Esophagus muscularis mucosa (tissue), 4 donors: ENCODE measurements at regions not wholly inside any gene's neighbourhood (a gene's known extent, or its start where the extent isn't known, plus 50 kb on each side); places are given as distances from the start of the nearest gene placed in this dataset.

Experiments
- DNase-seq: peaks from one replicate; pipeline ENCODE4 v3.0.0-alpha.2; 2017; ENCODE audit errors: extremely low spot score
- H3K27ac ChIP-seq, 4 donors: fragments of 200-600 bp; sonication (generic); replicated peaks in 1 of 4; 1 replicate in 3 of 4; 2 replicates in 1 of 4; pipeline ENCODE4 v1.5.1; 2016 to 2019; ENCODE audit warnings: mild to moderate bottlenecking in 1 of 4
- H3K27me3 ChIP-seq, 4 donors: fragments of 200-600 bp; sonication (generic); one replicate each; pipeline versions ENCODE4 v1.5.1 to v1.6.0; 2016 to 2019
- H3K36me3 ChIP-seq, 4 donors: fragments of 200-600 bp; sonication (generic); one replicate each; pipeline ENCODE4 v1.5.1; 2016 to 2019
- H3K4me1 ChIP-seq, 4 donors: fragments of 200-600 bp; sonication (generic); one replicate each; pipeline ENCODE4 v1.5.1; 2016 to 2019
- H3K4me3 ChIP-seq, 4 donors: fragments of 200-600 bp; sonication (generic); 1 replicate in 2 of 4; 2 replicates in 2 of 4; pipeline ENCODE4 v1.5.1; 2016 to 2019; ENCODE audit warnings: mild to moderate bottlenecking in 4 of 4, moderate library complexity in 1 of 4
- H3K9me3 ChIP-seq, 4 donors: fragments of 200-600 bp; sonication (generic); 1 replicate in 3 of 4; 2 replicates in 1 of 4; pipeline ENCODE4 v1.5.1; 2016 to 2019
- CTCF ChIP-seq, 3 experiments: fragments of 200-600 bp in 2 of 3; fragments of 450-650 bp in 1 of 3; sonication (generic) in 2 of 3; IDR thresholded peaks; one replicate each; pipeline ENCODE4 v1.5.1; 2017 to 2019; ENCODE audit warnings: antibody characterized with exemption in 3 of 3, mild to moderate bottlenecking in 2 of 3, moderate library complexity in 1 of 3
- EP300 ChIP-seq: sonication (generic); formaldehyde crosslinking; IDR thresholded peaks from one replicate; pipeline ENCODE4 v1.6.1; 2017; ENCODE audit warnings: antibody characterized with exemption
- POLR2A ChIP-seq: fragments of 450-650 bp; IDR thresholded peaks from one replicate; pipeline ENCODE4 v1.6.1; 2017; ENCODE audit warnings: antibody characterized with exemption, moderate library complexity, mild to moderate bottlenecking, low read depth
- POLR2AphosphoS5 ChIP-seq, 2 donors: sonication (generic); formaldehyde crosslinking; IDR thresholded peaks; one replicate each; pipeline ENCODE4 v1.6.1; 2017; ENCODE audit warnings: antibody characterized with exemption in 2 of 2
- whole genome bisulfite sequencing: methylation state at CpG from one replicate; pipeline ENCODE4 v1.1.5; 2018; 5-methylcytosine and 5-hydroxymethylcytosine counted together
- intact Hi-C: fragments of 100-400 bp; cut with DNase I; formaldehyde crosslinking; loops from one replicate; pipeline ENCODE4 v1.15.1; 2023

GRCh38 chr1:65704318-65704717 lies 88.4 kb upstream of the PDE4B start:
- H3K27ac ChIP-seq, result no peak overlapping the region
- no peaks in the 10 kb centered on the region for H3K4me1 ChIP-seq
- no peaks in the 10 kb centered on the region for H3K27me3 ChIP-seq
- intact Hi-C loops, result no loop called here
- TF ChIP-seq POLR2AphosphoS5 (IDR thresholded peaks at IDR 0.05), result no peak
- no peak for TF ChIP-seq POLR2A
- TF ChIP-seq CTCF (IDR thresholded peaks at IDR 0.05), result no peak
- TF ChIP-seq EP300, result no peak
- no peak for DNase-seq
- 83% methylated on average over 2 of the region's 2 CpGs for WGBS
- H3K4me3 ChIP-seq, result no peak overlapping the region
- no peaks in the 10 kb centered on the region for H3K36me3 ChIP-seq
- H3K9me3 ChIP-seq, result no peaks in the 10 kb centered on the region

- 90% methylated on average over 2 of the region's 3 CpGs for WGBS
- Histone ChIP-seq H3K27ac (no peak overlapping the region), H3K36me3 (no peaks in the 10 kb centered on the region), H3K9me3 (no peaks in the 10 kb centered on the region), H3K27me3 (no peaks in the 10 kb centered on the region), H3K4me1 (no peaks in the 10 kb centered on the region), H3K4me3 (no peak overlapping the region)
- TF ChIP-seq CTCF (IDR thresholded peaks at IDR 0.05), result no peak
- TF ChIP-seq EP300, result no peak
- TF ChIP-seq POLR2A, result no peak
- no peak for TF ChIP-seq POLR2AphosphoS5 (IDR thresholded peaks at IDR 0.05)
- no peak for DNase-seq
- intact Hi-C loops, result no loop called here
These were observed 74.8 kb upstream of the PDE4B start for GRCh38 chr1:65717815-65718454.

- no peaks in the 10 kb centered on the region for H3K9me3 ChIP-seq
- no peak overlapping the region for H3K4me3 ChIP-seq
- intact Hi-C loops, result no loop called here
- no peaks in the 10 kb centered on the region for H3K27me3 ChIP-seq
- H3K36me3 ChIP-seq, result no peaks in the 10 kb centered on the region
- no peaks in the 10 kb centered on the region for H3K4me1 ChIP-seq
- DNase-seq, result no peak
- no peak overlapping the region for H3K27ac ChIP-seq
- TF ChIP-seq CTCF (IDR thresholded peaks at IDR 0.05), result no peak
- TF ChIP-seq POLR2AphosphoS5 (IDR thresholded peaks at IDR 0.05), result no peak
- TF ChIP-seq POLR2A, result no peak
- no peak for TF ChIP-seq EP300
- 92% methylated on average over 5 of the region's 5 CpGs for WGBS
These were observed 73.3 kb upstream of the PDE4B start for GRCh38 chr1:65719391-65719790.

- no peak overlapping the region for H3K4me3 ChIP-seq
- WGBS, result 94% methylated on average over 5 of the region's 5 CpGs
- no peaks in the 10 kb centered on the region for H3K4me1 ChIP-seq
- DNase-seq, result no peak
- intact Hi-C loops, result no loop called here
- H3K9me3 ChIP-seq, result no peaks in the 10 kb centered on the region
- H3K36me3 ChIP-seq, result no peaks in the 10 kb centered on the region
- H3K27me3 ChIP-seq, result no peaks in the 10 kb centered on the region
- TF ChIP-seq EP300 (no peak), POLR2A (no peak), POLR2AphosphoS5 (IDR thresholded peaks at IDR 0.05) (no peak), CTCF (IDR thresholded peaks at IDR 0.05) (no peak)
- H3K27ac ChIP-seq, result no peak overlapping the region
These were observed 70.2 kb upstream of the PDE4B start for GRCh38 chr1:65722461-65722860.

- intact Hi-C loops, result no loop called here
These were observed 68.5 kb upstream of the PDE4B start for GRCh38 chr1:65724151-65724550.

More at GRCh38 chr1:65724151-65724550, 68.5 kb upstream of the PDE4B start:
- DNase-seq, result no peak
- Histone ChIP-seq H3K4me1 (no peaks in the 10 kb centered on the region), H3K27ac (no peak overlapping the region), H3K9me3 (no peaks in the 10 kb centered on the region), H3K4me3 (no peak overlapping the region), H3K36me3 (no peaks in the 10 kb centered on the region), H3K27me3 (no peaks in the 10 kb centered on the region)
- TF ChIP-seq POLR2A (no peak), POLR2AphosphoS5 (IDR thresholded peaks at IDR 0.05) (no peak), CTCF (IDR thresholded peaks at IDR 0.05) (no peak), EP300 (no peak)
